BE2C (cell line): ENCODE measurements at regions not wholly inside any gene's neighbourhood (a gene's known extent, or its start where the extent isn't known, plus 50 kb on each side); places are given as distances from the start of the nearest gene placed in this dataset.
"Not testable (repeated sequence)": the region's sequence is repeated elsewhere in the genome, so short reads cannot be mapped to it uniquely, and the experiment has no call there.

ENCODE experiments used
- DNase-seq: peaks from one replicate; pipeline ENCODE4 v3.0.0-alpha.2; 2020
- H3K27me3 ChIP-seq: fragments of 250-450 bp; sonication (Bioruptor Pico); 2 replicates; pipeline ENCODE4 v1.5.1; 2020; ENCODE audit warnings: mild to moderate bottlenecking
- H3K36me3 ChIP-seq: fragments of 250-450 bp; sonication (Bioruptor Pico); 2 replicates; pipeline ENCODE4 v1.5.1; 2020; ENCODE audit warnings: mild to moderate bottlenecking
- H3K4me1 ChIP-seq: fragments of 250-450 bp; sonication (Bioruptor Pico); 2 replicates; pipeline ENCODE4 v1.5.1; 2020
- H3K4me3 ChIP-seq: 2 replicates; pipeline ENCODE4 v1.5.1; 2011; ENCODE audit warnings: low read depth, low read length
- H3K9me3 ChIP-seq: fragments of 250-450 bp; sonication (Bioruptor Pico); 2 replicates; pipeline ENCODE4 v1.5.1; 2020
- TF ChIP-seq, protein P1 (sequence below): IDR thresholded peaks from 2 replicates; pipeline ENCODE4 v1.5.1; 2012; ENCODE audit warnings: mild to moderate bottlenecking, low read depth, low read length

GRCh38 chr2:222360146-222360545, 61.3 kb upstream of the PAX3 start:
- Histone ChIP-seq H3K27me3 (no peaks in the 10 kb centered on the region), H3K36me3 (no peaks in the 10 kb centered on the region), H3K9me3 (peaks cover 4% of the 10 kb centered on the region; the same call in 1 of the 2 replicates), H3K4me3 (no peak overlapping the region), H3K4me1 (peaks cover 36% of the 10 kb centered on the region)
- DNase-seq, result peak; percentile 23
- TF ChIP-seq, protein P1, sequence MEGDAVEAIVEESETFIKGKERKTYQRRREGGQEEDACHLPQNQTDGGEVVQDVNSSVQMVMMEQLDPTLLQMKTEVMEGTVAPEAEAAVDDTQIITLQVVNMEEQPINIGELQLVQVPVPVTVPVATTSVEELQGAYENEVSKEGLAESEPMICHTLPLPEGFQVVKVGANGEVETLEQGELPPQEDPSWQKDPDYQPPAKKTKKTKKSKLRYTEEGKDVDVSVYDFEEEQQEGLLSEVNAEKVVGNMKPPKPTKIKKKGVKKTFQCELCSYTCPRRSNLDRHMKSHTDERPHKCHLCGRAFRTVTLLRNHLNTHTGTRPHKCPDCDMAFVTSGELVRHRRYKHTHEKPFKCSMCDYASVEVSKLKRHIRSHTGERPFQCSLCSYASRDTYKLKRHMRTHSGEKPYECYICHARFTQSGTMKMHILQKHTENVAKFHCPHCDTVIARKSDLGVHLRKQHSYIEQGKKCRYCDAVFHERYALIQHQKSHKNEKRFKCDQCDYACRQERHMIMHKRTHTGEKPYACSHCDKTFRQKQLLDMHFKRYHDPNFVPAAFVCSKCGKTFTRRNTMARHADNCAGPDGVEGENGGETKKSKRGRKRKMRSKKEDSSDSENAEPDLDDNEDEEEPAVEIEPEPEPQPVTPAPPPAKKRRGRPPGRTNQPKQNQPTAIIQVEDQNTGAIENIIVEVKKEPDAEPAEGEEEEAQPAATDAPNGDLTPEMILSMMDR, result no peak

DNA sequence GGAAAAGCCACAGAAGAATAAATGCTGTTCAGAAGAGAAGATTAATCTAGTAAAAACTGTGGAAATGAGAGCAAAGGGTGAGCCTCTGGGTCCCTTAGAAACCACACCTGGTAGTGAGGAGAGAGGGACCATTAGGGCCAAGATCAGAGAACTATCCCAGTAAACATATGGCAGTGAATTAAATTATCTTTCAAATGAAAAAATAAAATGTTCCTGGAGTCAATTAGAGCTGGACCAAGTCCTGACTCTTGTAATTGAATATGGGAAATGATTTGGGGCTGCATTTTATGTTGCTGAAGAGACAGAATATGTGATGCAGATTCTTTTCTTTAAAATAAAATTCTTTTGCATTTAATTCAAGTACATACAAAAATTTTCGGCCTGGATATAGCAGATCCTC, 62.2 kb upstream of the PAX3 start:
- peaks cover 33% of the 10 kb centered on the region for H3K4me1 ChIP-seq
- peaks cover 4% of the 10 kb centered on the region; the same call in 1 of the 2 replicates for H3K9me3 ChIP-seq
- H3K27me3 ChIP-seq, result no peaks in the 10 kb centered on the region
- no peaks in the 10 kb centered on the region for H3K36me3 ChIP-seq
- peak; percentile 46 for DNase-seq
- no peak overlapping the region for H3K4me3 ChIP-seq
- TF ChIP-seq, protein P1, result no peak

DNA sequence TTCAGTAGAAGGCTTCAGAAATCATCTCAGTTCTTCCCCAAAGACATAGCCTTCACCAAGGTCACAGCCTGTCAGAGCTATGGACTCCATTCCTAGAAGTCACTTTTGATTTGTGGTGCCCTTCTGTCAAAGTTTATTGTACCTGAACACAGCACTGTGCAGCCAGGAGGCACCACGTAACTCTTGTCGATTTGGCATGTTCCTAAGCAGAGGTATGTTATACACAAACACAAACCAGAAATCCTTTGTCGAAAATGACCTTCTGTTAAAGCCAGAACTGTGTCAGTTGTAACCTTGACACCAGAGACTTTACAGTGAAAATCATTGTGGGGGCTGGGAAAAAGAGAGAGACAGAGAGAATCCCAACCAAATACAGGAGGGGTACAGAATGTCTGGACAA, 62.6 kb upstream of the SGPP2 start:
- TF ChIP-seq, protein P1, result no peak
- H3K4me1 ChIP-seq, result peaks cover 29% of the 10 kb centered on the region
- H3K4me3 ChIP-seq, result no peak overlapping the region

GRCh38 chr2:222362336-222362735, 62.0 kb upstream of the SGPP2 start:
- Histone ChIP-seq H3K4me3 (no peak overlapping the region), H3K4me1 (peaks cover 29% of the 10 kb centered on the region), H3K9me3 (peaks cover 4% of the 10 kb centered on the region; the same call in 1 of the 2 replicates), H3K27me3 (no peaks in the 10 kb centered on the region), H3K36me3 (no peaks in the 10 kb centered on the region)
- TF ChIP-seq, protein P1, result no peak
- DNase-seq, result no peak

More for the DNA sequence above, 62.6 kb upstream of the SGPP2 start:
- no peak for DNase-seq
- Histone ChIP-seq H3K36me3 (no peaks in the 10 kb centered on the region), H3K27me3 (no peaks in the 10 kb centered on the region), H3K9me3 (peaks cover 4% of the 10 kb centered on the region; the same call in 1 of the 2 replicates)

DNA sequence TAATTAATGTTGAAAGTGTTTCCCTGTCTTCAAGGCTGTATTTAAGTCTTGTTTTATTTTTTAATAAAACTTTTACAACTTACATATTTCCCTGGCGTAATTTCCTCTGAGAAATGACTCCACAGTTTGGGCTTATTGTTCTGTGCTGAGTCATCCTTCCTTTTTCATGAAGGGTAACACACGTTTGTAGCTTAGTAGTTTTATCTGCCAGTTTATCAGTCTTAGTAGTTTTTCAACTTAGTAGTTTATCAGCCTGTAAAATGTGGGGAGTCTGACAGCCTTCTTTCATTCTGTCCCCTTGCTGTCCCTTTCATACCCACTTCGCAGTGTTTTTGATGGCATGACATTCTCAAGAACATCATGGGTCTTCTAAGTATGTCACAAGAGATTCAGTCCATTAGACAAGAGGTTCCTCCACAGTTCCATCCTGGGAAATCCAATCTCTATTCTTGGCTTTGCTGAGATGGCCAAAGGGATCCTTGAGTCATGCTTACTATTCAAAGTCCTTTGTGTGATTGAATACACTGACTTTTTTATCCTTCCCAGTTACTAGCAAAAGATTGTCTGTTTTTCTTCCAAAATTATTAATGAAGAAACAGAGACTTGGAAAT, 60.0 kb upstream of the SGPP2 start:
- Histone ChIP-seq H3K9me3 (peaks cover 4% of the 10 kb centered on the region; the same call in 1 of the 2 replicates), H3K36me3 (no peaks in the 10 kb centered on the region), H3K4me3 (no peak overlapping the region), H3K27me3 (no peaks in the 10 kb centered on the region), H3K4me1 (peaks cover 21% of the 10 kb centered on the region)
- TF ChIP-seq, protein P1, result no peak
- DNase-seq, result no peak

GRCh38 chr2:222368280-222368679, 56.1 kb upstream of the SGPP2 start:
- not testable (repeated sequence) for H3K4me1 ChIP-seq, DNase-seq

More at GRCh38 chr2:222368280-222368679, 56.1 kb upstream of the SGPP2 start:
- H3K36me3 ChIP-seq, H3K4me3 ChIP-seq, H3K27me3 ChIP-seq, H3K9me3 ChIP-seq: not testable (repeated sequence)
